ENCODE measurements at regions not wholly inside any gene's neighbourhood (a gene's known extent, or its start where the extent isn't known, plus 50 kb on each side); places are given as distances from the start of the nearest gene placed in this dataset.

- Histone ChIP-seq H3K9me3 (ENCODE audit: control insufficient read depth in 4 of 4, insufficient read depth in 3 of 4, low read length in 3 of 4) (no peaks in the 10 kb centered on the region), H3K9ac (ENCODE audit: insufficient read depth in 1 of 2, low read length in 2 of 2) (no peak overlapping the region), H3K36me3 (ENCODE audit: control insufficient read depth in 4 of 4, insufficient read depth in 4 of 4, low read length in 4 of 4) (no peaks in the 10 kb centered on the region), H3K4me1 (ENCODE audit: control insufficient read depth in 5 of 5, insufficient read depth in 5 of 5, low read length in 5 of 5) (no peaks in the 10 kb centered on the region), H3K4me3 (no peak overlapping the region), H3K27me3 (ENCODE audit: control insufficient read depth in 3 of 3, insufficient read depth in 3 of 3, low read length in 2 of 3) (no peaks in the 10 kb centered on the region), H3K27ac (ENCODE audit: low read depth in 1 of 2, low read length in 1 of 2) (no peak overlapping the region)
- DNase-seq, result no peak
- no peak for ATAC-seq (ENCODE audit: insufficient read depth, low FRiP score)
- no peak for TF ChIP-seq CTCF (IDR thresholded peaks at IDR 0.05; ENCODE audit: control extremely low read depth, extremely low read depth)
- 82 to 87% methylated on average over 2 of the region's 2 CpGs for WGBS, 2 donors
These were observed 1350.2 kb downstream of the ZPLD1 start for GRCh38 chr3:103785017-103785416.

GRCh38 chr3:103785537-103785936 is 1350.7 kb downstream of the ZPLD1 start:
- ATAC-seq (ENCODE audit: insufficient read depth, low FRiP score), result no peak
- TF ChIP-seq CTCF (IDR thresholded peaks at IDR 0.05; ENCODE audit: control extremely low read depth, extremely low read depth), result no peak
- H3K4me1 ChIP-seq (ENCODE audit: control insufficient read depth in 5 of 5, insufficient read depth in 5 of 5, low read length in 5 of 5), result no peaks in the 10 kb centered on the region
- no peaks in the 10 kb centered on the region for H3K36me3 ChIP-seq (ENCODE audit: control insufficient read depth in 4 of 4, insufficient read depth in 4 of 4, low read length in 4 of 4)
- no peak overlapping the region for H3K4me3 ChIP-seq
- no peak overlapping the region for H3K27ac ChIP-seq (ENCODE audit: low read depth in 1 of 2, low read length in 1 of 2)
- 69 to 72% methylated on average over 1 of the region's 1 CpG for WGBS, 2 donors
- H3K9me3 ChIP-seq (ENCODE audit: control insufficient read depth in 4 of 4, insufficient read depth in 3 of 4, low read length in 3 of 4), result no peaks in the 10 kb centered on the region
- H3K9ac ChIP-seq (ENCODE audit: insufficient read depth in 1 of 2, low read length in 2 of 2), result no peak overlapping the region
- no peaks in the 10 kb centered on the region for H3K27me3 ChIP-seq (ENCODE audit: control insufficient read depth in 3 of 3, insufficient read depth in 3 of 3, low read length in 2 of 3)
- DNase-seq, result no peak

- ATAC-seq (ENCODE audit: insufficient read depth, low FRiP score) (no peak), DNase-seq (peak in 1 of 3 donors; percentile 1)
These were observed 1351.5 kb downstream of the ZPLD1 start for GRCh38 chr3:103786296-103786695.

More at GRCh38 chr3:103786296-103786695, 1351.5 kb downstream of the ZPLD1 start:
- Histone ChIP-seq H3K4me3 (no peak overlapping the region), H3K27me3 (ENCODE audit: control insufficient read depth in 3 of 3, insufficient read depth in 3 of 3, low read length in 2 of 3) (no peaks in the 10 kb centered on the region), H3K27ac (ENCODE audit: low read depth in 1 of 2, low read length in 1 of 2) (no peak overlapping the region), H3K36me3 (ENCODE audit: control insufficient read depth in 4 of 4, insufficient read depth in 4 of 4, low read length in 4 of 4) (no peaks in the 10 kb centered on the region), H3K9ac (ENCODE audit: insufficient read depth in 1 of 2, low read length in 2 of 2) (no peak overlapping the region), H3K4me1 (ENCODE audit: control insufficient read depth in 5 of 5, insufficient read depth in 5 of 5, low read length in 5 of 5) (no peaks in the 10 kb centered on the region), H3K9me3 (ENCODE audit: control insufficient read depth in 4 of 4, insufficient read depth in 3 of 4, low read length in 3 of 4) (no peaks in the 10 kb centered on the region)
- 40 to 45% methylated on average over 4 of the region's 4 CpGs for WGBS, 2 donors
- no peak for TF ChIP-seq CTCF (IDR thresholded peaks at IDR 0.05; ENCODE audit: control extremely low read depth, extremely low read depth)

Data from lung (tissue), 11 donors.